Left lung (tissue), 4 donors: ENCODE measurements at regions not wholly inside any gene's neighbourhood (a gene's known extent, or its start where the extent isn't known, plus 50 kb on each side); places are given as distances from the start of the nearest gene placed in this dataset.

Experiments
- ATAC-seq: fragments of 200-7000 bp; cut with Tn5 transposase; one replicate; pipeline ENCODE4 v1.9.1; 2020; ENCODE audit warnings: moderate library complexity
- DNase-seq, 4 donors: peaks; one replicate each; pipeline ENCODE4 v3.0.0-alpha.2; 2013 to 2020
- H3K27ac ChIP-seq, 2 donors: fragments of 200-600 bp; sonication (generic) in 1 of 2; one replicate each; pipeline versions ENCODE4 v1.5.0 to v1.8.0; 2020 to 2021
- H3K27me3 ChIP-seq, 2 donors: fragments of 200-600 bp; sonication (generic) in 1 of 2; one replicate each; pipeline versions ENCODE4 v1.5.0 to v1.8.0; 2020 to 2021
- H3K36me3 ChIP-seq, 2 donors: fragments of 200-600 bp; sonication (generic) in 1 of 2; one replicate each; pipeline versions ENCODE4 v1.5.0 to v1.8.0; 2020 to 2021
- H3K4me1 ChIP-seq, 2 donors: fragments of 200-600 bp; one replicate each; pipeline ENCODE4 v1.8.0; 2021
- H3K4me3 ChIP-seq, 2 donors: fragments of 200-600 bp; sonication (generic) in 1 of 2; one replicate each; pipeline versions ENCODE4 v1.5.0 to v1.8.0; 2020 to 2021; ENCODE audit warnings: mild to moderate bottlenecking in 1 of 2
- H3K9me3 ChIP-seq, 2 donors: fragments of 200-600 bp; sonication (generic) in 1 of 2; one replicate each; pipeline versions ENCODE4 v1.5.0 to v1.8.0; 2020 to 2021
- CTCF ChIP-seq, 2 donors: fragments of 200-600 bp; sonication (generic) in 1 of 2; IDR thresholded peaks; one replicate each; pipeline versions ENCODE4 v1.5.0 to v1.8.0; 2021; ENCODE audit warnings: antibody characterized with exemption in 2 of 2
- intact Hi-C, 2 donors: fragments of 100-400 bp; cut with DNase I; formaldehyde crosslinking; loops; one replicate each; pipeline versions ENCODE4 v1.11.2 to v1.14.2; 2022
- donor health status: DM: no; HTN: yes; CAD: no.
- donor health status: DM: no; HTN: no; CAD: no.

GRCh38 chr6:105791583-105792318 is 294.4 kb upstream of the PRDM1 start:
- ATAC-seq, result no peak
- Histone ChIP-seq H3K27ac (peak overlapping the region in 1 of 2 donors; percentile 31), H3K36me3 (no peaks in the 10 kb centered on the region), H3K9me3 (no peaks in the 10 kb centered on the region), H3K4me3 (no peak overlapping the region), H3K4me1 (peaks cover 0 to 34% of the 10 kb centered on the region in 2 donors), H3K27me3 (no peaks in the 10 kb centered on the region)
- intact Hi-C loops, result no loop called here
- no peak for TF ChIP-seq CTCF (IDR thresholded peaks at IDR 0.05)
- no peak for DNase-seq

- Histone ChIP-seq H3K36me3 (no peaks in the 10 kb centered on the region), H3K27ac (peak overlapping the region in 1 of 2 donors; percentile 31), H3K4me3 (no peak overlapping the region), H3K4me1 (peaks cover 0 to 40% of the 10 kb centered on the region in 2 donors), H3K27me3 (no peaks in the 10 kb centered on the region), H3K9me3 (no peaks in the 10 kb centered on the region)
- no peak for ATAC-seq
- no peak for DNase-seq
- TF ChIP-seq CTCF (IDR thresholded peaks at IDR 0.05), result no peak
- intact Hi-C loops, result no loop called here
Measured at GRCh38 chr6:105791179-105791578, 295.0 kb upstream of the PRDM1 start.

GRCh38 chr6:105790635-105791034 is 295.5 kb upstream of the PRDM1 start:
- intact Hi-C loops, result no loop called here
- no peak for TF ChIP-seq CTCF (IDR thresholded peaks at IDR 0.05)
- Histone ChIP-seq H3K4me1 (peaks cover 0 to 45% of the 10 kb centered on the region in 2 donors), H3K4me3 (no peak overlapping the region), H3K9me3 (no peaks in the 10 kb centered on the region), H3K27me3 (no peaks in the 10 kb centered on the region), H3K36me3 (no peaks in the 10 kb centered on the region), H3K27ac (no peak overlapping the region)
- no peak for ATAC-seq
- DNase-seq, result no peak

- TF ChIP-seq CTCF (IDR thresholded peaks at IDR 0.05), result no peak
- no peaks in the 10 kb centered on the region for H3K9me3 ChIP-seq
- intact Hi-C loops, result no loop called here
Measured at GRCh38 chr6:105789935-105790334, 296.2 kb upstream of the PRDM1 start.

GRCh38 chr6:105787747-105788146 is 298.4 kb upstream of the PRDM1 start:
- intact Hi-C loops, result no loop called here
- no peak for TF ChIP-seq CTCF (IDR thresholded peaks at IDR 0.05)
- peaks cover 0 to 48% of the 10 kb centered on the region in 2 donors for H3K4me1 ChIP-seq
- H3K27ac ChIP-seq, result no peak overlapping the region
- H3K36me3 ChIP-seq, result no peaks in the 10 kb centered on the region
- H3K4me3 ChIP-seq, result no peak overlapping the region
- ATAC-seq (no peak), DNase-seq (no peak)
- H3K27me3 ChIP-seq, result no peaks in the 10 kb centered on the region
- no peaks in the 10 kb centered on the region for H3K9me3 ChIP-seq

More at GRCh38 chr6:105789935-105790334, 296.2 kb upstream of the PRDM1 start:
- Histone ChIP-seq H3K27me3 (no peaks in the 10 kb centered on the region), H3K4me3 (no peak overlapping the region), H3K27ac (no peak overlapping the region), H3K4me1 (peaks cover 0 to 51% of the 10 kb centered on the region in 2 donors), H3K36me3 (no peaks in the 10 kb centered on the region)
- no peak for DNase-seq
- no peak for ATAC-seq
